Cerebellar nuclear complex (tissue), 1 donor: ENCODE measurements at regions not wholly inside any gene's neighbourhood (a gene's known extent, or its start where the extent isn't known, plus 50 kb on each side); places are given as distances from the start of the nearest gene placed in this dataset.
"Not testable (repeated sequence)": the region's sequence is repeated elsewhere in the genome, so short reads cannot be mapped to it uniquely, and the experiment has no call there.

ENCODE experiments used
- DNase-seq, 2 experiments: peaks; one replicate each; lab custom pipeline; 2025; lab: John Stamatoyannopoulos, UW

DNA sequence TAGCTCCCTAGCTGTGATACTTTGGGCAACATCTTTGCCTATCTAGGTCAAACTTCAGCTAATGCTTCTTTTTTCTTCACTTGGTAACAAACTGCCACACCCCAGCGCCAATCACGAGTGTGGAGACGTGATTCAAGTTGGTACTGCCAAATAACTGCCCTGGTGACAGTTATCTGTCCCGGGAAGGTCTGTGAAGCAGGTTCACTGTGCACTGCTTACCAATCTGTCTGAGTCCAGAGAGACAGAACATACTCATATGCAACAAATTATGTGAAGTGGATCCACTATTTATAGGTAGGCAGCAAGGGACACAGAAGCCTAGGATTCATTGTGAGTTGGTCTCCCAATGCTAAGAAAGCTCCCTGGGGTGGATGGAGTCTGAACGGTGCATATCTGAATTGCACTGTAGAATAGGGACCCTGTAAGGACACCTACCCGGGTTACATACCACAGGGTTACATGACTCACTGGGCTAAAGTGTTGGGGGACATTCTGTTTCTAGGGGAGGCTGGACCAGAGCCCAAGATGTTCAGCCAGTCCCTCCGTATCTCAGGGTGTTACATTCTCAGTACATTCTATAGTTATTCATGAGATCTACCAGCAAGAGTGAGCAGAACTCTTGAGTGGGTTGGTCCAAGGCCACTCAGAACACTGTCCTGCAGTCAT is 95.4 kb upstream of the STC2 start:
- no peak for DNase-seq

- DNase-seq, result no peak
Measured at GRCh38 chr5:173420108-173420507, 91.9 kb upstream of the STC2 start.

- no peak for DNase-seq
Measured at GRCh38 chr5:173413471-173413982, 85.3 kb upstream of the STC2 start.

DNA sequence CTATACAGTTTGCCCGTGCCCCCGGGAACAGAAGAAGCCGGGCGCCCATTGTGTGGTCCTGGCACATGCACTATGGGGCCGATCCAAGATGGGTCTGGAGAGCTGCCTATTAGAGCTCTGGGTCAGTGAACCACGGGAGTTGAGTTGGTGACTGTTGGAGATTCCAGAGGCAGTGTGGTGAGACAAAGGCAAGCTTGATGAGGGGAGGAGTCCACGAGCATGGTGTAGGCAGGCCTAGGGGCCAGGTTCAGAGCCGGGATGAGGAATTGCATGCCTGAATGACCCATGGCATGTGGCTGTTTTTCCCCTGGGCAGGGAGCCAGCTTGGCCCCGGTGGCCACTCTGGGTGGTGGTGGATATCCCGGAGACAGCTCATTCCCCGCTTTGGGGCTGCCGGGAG is 84.4 kb upstream of the STC2 start:
- DNase-seq, result no peak

GRCh38 chr5:173411791-173412555 is 83.8 kb upstream of the STC2 start:
- no peak for DNase-seq

DNA sequence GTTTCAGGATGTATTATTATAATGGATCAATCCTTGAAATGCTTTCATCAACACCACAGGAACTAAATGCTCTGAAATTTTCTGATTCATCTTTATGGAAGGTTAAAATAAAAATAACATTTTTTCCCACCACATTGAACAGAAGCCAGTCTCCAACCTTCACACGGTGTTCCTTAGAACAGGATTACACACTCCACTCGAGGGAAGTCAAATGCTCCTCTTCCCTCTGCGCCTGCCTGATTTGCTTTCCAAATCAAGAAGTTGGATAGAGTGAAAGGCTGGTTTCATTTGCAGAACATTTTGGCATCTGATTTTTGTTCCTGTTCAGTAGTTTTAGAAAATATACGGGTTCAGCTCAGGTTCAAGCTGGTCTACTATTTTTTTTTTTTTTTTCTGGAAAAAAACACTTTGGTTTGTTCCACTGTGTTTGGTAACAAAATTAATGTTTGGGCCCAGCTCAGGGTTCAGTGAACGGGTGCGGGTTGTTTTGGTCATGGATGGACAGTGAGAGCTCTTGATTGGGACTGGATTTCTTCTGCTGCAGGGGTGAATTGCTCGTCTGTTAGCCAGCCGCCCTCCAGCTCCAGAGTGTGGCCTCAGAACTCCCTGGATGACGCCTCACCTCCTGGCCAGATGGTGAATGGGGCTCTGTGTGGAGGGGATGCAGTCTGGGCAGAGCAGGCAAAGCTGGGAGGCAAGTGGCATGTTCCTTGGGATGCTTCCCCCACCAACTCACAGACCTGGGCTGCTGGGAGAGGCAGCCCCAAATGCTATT is 82.4 kb upstream of the STC2 start:
- no peak for DNase-seq

GRCh38 chr5:173408946-173409345 is 80.7 kb upstream of the STC2 start:
- DNase-seq, result no peak

DNA sequence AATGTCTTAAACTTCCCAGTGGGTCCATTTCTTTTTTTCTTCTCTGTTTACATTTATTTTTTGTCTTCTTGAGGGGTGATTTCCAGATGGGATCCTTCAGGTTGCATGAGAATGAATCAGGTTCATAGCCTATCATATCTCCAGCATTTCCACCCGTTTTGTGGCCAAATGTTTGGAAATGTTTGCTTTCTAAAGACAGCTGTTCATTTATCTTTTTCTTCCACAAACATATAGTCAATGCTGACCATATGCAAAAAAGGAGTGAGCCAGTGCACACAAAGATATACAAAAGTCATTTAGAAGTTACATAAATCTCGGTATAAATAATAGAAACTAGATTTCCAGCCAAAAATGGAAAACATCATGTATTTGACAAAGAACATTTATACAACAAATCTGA is 71.6 kb upstream of the STC2 start:
- no peak for DNase-seq

- no peak for DNase-seq
Measured at GRCh38 chr5:173397516-173397915, 69.3 kb upstream of the STC2 start.

DNA sequence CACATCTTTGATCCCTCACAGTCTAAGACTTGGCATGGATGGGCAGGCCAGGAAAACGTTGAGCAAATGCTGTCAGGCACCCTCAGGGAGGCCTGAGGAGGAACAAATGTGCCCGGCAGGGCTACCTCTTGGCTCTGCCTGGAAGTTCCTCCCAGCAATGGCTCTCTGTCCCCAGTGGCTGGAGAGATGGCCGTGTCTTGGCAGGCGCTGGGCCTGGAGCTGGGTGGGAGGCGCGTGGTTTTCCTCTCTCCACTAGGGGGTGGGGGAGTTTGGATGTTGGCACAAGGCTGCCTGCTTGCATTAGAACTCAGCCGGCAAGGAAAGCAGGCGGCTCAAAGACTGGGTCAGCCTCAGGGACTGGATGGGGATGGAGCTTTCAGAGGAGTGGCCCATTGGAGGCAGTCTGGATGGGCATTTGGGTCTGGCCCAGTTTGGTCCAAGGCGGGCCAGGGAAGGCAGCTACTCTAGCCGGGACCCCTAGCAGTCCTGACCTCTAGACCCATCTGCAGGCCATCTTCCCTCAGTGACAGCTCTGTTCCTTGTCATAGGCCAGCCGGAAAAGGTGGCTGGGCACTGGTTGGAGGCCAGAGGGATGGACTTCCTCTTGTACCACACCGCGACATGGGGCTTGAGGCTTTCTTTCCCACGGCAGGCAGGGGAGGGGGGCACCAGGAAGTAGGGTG is 68.2 kb upstream of the STC2 start:
- no peak for DNase-seq

DNA sequence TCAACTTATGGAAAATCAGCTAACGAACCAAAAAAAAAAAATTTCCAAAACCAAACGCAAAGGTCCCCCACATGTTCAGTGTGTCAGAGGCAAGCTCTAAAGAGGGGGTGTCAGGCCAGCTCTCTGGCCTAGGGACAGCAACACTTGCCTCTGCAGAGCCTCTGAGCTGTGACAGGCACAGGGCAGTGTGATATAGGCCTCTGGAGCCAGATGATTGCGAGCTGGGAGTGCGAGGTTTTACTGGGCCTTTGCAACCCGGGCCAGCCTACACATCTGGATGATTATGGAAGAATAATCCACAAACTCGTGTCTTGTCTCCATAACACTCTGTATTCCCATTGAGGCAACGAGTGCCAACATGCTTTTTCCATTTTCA is 67.7 kb upstream of the STC2 start:
- DNase-seq, result no peak

- no peak for DNase-seq
Measured at GRCh38 chr5:173395257-173395932, 67.2 kb upstream of the STC2 start.

GRCh38 chr5:173394701-173395100 is 66.5 kb upstream of the STC2 start:
- DNase-seq, result no peak

DNA sequence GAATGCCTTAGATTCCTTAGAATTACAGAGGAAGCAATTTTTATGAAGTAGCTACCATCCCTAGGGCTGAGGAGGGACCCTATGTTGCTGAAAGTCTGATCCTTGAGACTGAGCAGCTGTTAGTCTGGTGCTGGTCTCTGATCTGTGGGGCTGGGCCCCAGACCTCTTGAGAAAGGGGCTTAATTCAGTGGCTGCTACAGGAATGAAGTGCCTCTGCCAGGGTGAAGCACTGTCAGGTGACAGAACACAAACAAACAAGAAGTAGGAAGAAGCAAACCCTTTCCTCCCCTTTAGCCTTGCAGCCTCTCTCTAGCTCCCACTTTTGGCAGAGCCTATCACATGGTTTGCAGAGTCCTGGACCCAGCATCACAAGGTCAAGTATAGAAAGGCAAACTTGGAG is 64.0 kb upstream of the STC2 start:
- no peak for DNase-seq

GRCh38 chr5:173391031-173391430 is 62.8 kb upstream of the STC2 start:
- no peak for DNase-seq

- DNase-seq, result not testable (repeated sequence)
Measured at GRCh38 chr5:173387293-173387692, 59.1 kb upstream of the STC2 start.

- DNase-seq, result no peak
Measured at GRCh38 chr5:173385832-173386360, 57.7 kb upstream of the STC2 start.

DNA sequence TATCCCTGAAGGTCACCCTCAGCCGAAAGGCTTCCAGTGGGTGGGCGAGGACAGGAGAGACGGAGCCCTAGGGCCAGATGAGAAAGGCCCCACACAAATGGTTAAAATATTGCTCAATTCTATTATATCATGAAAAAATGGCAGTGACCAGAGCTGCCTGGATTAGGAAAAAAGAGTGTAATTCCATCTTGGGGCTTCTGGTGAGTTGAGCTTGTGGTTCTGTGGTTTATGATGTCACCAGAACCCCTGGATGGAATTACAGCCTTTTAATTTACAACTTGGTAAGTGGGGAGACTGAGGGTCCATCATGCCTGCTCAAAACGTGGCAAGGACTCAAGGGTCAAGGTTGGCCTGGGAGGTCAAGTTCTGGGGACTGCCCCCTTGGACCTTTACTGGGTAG is 55.5 kb upstream of the STC2 start:
- DNase-seq, result no peak

GRCh38 chr5:173378727-173379126 is 50.5 kb upstream of the STC2 start:
- DNase-seq, result no peak
